ENCODE measurements at regions not wholly inside any gene's neighbourhood (a gene's known extent, or its start where the extent isn't known, plus 50 kb on each side); places are given as distances from the start of the nearest gene placed in this dataset.

- no peak for DNase-seq (ENCODE audit: low spot score)
- TF ChIP-seq CTCF (IDR thresholded peaks at IDR 0.05; ENCODE audit: extremely low read depth, missing control alignments), result no peak
Observed at GRCh38 chr10:108901781-108902618, 1021.3 kb downstream of the XPNPEP1 start.

DNA sequence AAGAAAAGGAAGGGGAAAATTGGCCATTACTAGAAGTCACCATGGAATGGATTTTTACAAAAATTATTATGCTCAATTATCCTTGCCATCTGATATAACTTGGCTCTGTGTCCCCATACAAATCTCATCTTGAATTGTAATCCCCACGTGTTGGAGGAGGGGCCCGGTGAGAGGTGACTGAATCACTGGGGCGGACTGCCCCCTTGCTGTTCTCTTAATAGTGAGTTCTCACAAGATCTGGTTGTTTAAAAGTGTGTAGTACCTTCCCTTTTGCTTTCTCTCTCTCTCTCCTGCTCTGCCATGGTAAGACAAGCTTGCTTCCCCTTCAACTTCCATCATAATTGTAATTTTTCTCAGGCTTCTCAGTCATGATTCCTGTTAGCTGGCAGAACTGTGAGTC, 1023.6 kb downstream of the XPNPEP1 start:
- TF ChIP-seq CTCF (IDR thresholded peaks at IDR 0.05; ENCODE audit: extremely low read depth, missing control alignments), result no peak
- DNase-seq (ENCODE audit: low spot score), result no peak

DNA sequence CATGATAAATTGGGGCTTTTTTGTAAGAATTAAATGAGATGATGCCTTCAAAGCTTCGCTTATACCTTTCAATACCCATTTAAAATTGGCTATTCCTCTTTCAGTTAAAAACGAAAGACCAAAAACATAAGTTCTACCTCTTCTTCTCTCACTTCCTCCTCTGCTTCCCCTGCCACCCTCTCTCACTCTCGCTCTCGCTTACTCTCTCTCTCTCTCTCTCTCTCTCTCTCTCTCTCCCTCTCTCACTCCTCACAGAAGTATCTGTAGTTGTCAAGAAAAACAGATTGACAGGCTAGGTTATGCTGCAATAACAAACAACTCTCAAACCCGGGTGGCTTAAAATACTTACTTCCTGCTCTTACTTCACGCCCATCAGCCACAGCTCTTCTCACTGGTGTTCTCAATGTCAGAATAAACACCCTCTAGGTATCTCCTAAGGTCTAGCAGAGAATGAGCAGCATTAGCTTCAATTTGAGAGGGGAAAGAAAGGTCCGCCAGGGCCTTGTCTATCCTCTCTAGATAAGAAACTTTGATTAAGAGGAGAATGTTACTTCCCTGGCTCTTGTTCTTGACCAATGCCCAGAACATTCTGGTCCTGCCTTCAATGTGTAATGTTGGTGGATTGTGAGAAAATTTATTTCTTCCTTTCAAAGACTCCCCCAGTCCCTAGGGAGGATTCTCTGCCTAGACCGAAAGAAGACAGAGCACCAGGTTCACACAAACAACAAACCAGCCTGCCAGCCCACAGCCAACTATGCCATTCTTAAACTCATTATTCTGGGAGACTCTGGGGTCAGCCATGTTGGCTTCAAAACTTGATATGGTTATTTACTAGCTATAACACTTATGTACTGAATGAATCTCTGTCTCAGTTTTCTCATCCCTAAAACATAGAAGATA, 1028.7 kb downstream of the XPNPEP1 start:
- no peak for DNase-seq (ENCODE audit: low spot score)
- no peak for TF ChIP-seq CTCF (IDR thresholded peaks at IDR 0.05; ENCODE audit: extremely low read depth, missing control alignments)

DNA sequence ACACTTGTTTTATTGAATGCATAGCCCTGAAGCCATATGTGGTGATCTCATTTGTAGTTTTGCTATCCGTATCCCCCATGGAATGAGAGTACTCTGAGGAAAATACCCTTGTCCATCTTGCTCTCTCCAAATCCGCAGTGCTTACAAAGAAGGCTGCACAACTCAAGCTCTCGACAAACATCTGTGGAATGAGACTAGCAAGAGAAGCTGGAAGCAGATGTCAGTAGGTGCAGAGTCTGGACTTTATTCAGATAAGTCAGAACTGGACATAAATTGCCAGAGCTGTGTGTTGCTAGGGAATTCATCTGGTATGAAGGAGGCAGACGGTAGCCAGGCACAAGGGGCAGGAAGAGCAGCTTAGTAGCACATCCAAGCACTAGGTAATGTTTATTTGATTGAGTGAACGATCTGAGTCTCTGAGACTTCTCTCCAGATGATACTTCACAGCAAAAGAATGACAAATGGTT, 1046.2 kb downstream of the XPNPEP1 start:
- DNase-seq (ENCODE audit: low spot score), result no peak
- TF ChIP-seq CTCF (IDR thresholded peaks at IDR 0.05; ENCODE audit: extremely low read depth, missing control alignments), result no peak

DNA sequence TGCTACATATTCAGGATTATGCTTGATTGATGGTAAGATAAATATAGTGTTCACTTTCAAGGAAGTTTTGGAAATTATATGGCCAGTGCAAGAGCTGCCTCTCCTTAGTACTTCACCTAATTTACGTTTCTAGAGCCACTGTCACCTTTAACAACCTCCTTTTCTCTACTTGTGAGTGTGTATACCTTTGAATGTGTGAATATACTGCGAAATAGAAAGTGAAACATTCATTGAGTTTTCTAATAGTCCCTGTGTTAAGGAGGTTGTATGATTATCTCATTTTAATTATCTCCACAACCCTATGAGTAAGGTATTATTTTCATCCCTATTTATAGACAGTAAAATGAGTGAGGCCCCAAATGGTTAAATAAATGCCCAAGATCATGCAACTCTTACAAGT, 1050.5 kb downstream of the XPNPEP1 start:
- no peak for DNase-seq (ENCODE audit: low spot score)
- TF ChIP-seq CTCF (IDR thresholded peaks at IDR 0.05; ENCODE audit: extremely low read depth, missing control alignments), result no peak

DNA sequence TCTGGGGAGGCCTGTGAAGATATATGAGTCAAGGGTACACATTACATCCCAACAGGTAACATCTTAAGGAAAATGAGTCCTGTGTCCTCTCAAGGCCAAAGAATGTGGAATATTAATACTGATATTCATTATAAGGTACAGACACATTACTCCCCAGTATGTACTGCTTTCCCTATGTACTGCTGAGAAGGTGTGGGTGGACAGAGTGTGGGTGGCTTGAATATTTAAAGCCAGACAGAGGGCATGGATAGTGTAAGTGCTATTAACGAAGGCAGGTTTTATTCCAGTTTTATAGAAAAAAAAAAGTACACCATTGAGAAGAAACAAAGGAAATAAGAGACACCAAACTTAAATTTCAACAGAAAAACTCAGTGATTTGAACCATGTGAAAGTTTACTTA, 1054.4 kb downstream of the XPNPEP1 start:
- no peak for TF ChIP-seq CTCF (IDR thresholded peaks at IDR 0.05; ENCODE audit: extremely low read depth, missing control alignments)
- DNase-seq (ENCODE audit: low spot score), result no peak

Data from GM20000 (cell line).